ENCODE measurements at regions not wholly inside any gene's neighbourhood (a gene's known extent, or its start where the extent isn't known, plus 50 kb on each side); places are given as distances from the start of the nearest gene placed in this dataset.

- TF ChIP-seq CTCF (IDR thresholded peaks at IDR 0.05; ENCODE audit: control extremely low read depth in 1 of 3, insufficient read depth in 1 of 3, low read depth in 1 of 3, low read length in 3 of 3) (no peak), JUN (IDR thresholded peaks at IDR 0.05; ENCODE audit: low read depth, low read length) (no peak), TCF12 (IDR thresholded peaks at IDR 0.05; ENCODE audit: low read depth, low read length) (no peak), MAX (IDR thresholded peaks at IDR 0.05) (no peak), EP300 (IDR thresholded peaks at IDR 0.05; ENCODE audit: borderline replicate concordance in 1 of 2, low read depth in 2 of 2, low read length in 2 of 2) (no peak), EZH2 (IDR thresholded peaks at IDR 0.05; ENCODE audit: low read depth, low read length, severe bottlenecking) (no peak), RAD21 (IDR thresholded peaks at IDR 0.05 in 1 of 2, conservative IDR thresholded peaks at IDR 0.05 in 1 of 2; ENCODE audit: low read depth in 2 of 2, low read length in 2 of 2) (no peak), POLR2A (IDR thresholded peaks at IDR 0.05; ENCODE audit: control extremely low read depth in 1 of 2, low read depth in 2 of 2, low read length in 2 of 2) (no peak), HDAC6 (IDR thresholded peaks at IDR 0.05; ENCODE audit: low read depth, low read length) (no peak), SIN3A (conservative IDR thresholded peaks at IDR 0.05 in 1 of 2, IDR thresholded peaks at IDR 0.05 in 1 of 2; ENCODE audit: low read depth in 1 of 2, low read length in 2 of 2) (no peak), POU5F1 (IDR thresholded peaks at IDR 0.05; ENCODE audit: low read depth, low read length) (no peak), BACH1 (IDR thresholded peaks at IDR 0.05; ENCODE audit: low read length) (no peak)
Measured at GRCh38 chr20:41735949-41736348, 117.8 kb upstream of the CHD6 start.

All from H1 (cell line).